H1 (cell line): ENCODE measurements at regions not wholly inside any gene's neighbourhood (a gene's known extent, or its start where the extent isn't known, plus 50 kb on each side); places are given as distances from the start of the nearest gene placed in this dataset.

Experiments
- CTCF ChIA-PET: fragments of 300-600 bp; sonication (Branson Sonifier 250); formaldehyde crosslinking; loops from one replicate; lab custom pipeline; 2021; ENCODE audit not compliant: partially characterized antibody; lab: Charles Lee
- POLR2A ChIA-PET: fragments of 300-600 bp; sonication (Branson Sonifier 250); formaldehyde crosslinking; loops from one replicate; lab custom pipeline; 2021; ENCODE audit warnings: inconsistent platforms; ENCODE audit not compliant: partially characterized antibody; lab: Charles Lee
- DNase-seq, 2 experiments: peaks; one replicate each; pipeline versions ENCODE4 v3.0.0 to v3.0.0-alpha.2; 2010 to 2022; ENCODE audit warnings: low spot score in 2 of 2, low read depth in 1 of 2, mixed read lengths in 1 of 2
- FAIRE-seq: peaks from 2 replicates; lab custom pipeline; 2011; peaks lifted over from hg19 to GRCh38; lab: Jason Lieb, UNC
- H2AFZ ChIP-seq: 2 replicates; pipeline ENCODE4 v1.8.1; 2012; ENCODE audit warnings: low read length, inconsistent platforms
- H2AK5ac ChIP-seq: 2 replicates; pipeline ENCODE4 v1.6.1; 2013; ENCODE audit warnings: low read depth, low read length
- H2BK120ac ChIP-seq: replicated peaks from 2 replicates; pipeline ENCODE3; 2013; ENCODE audit warnings: low read depth, low read length, inconsistent platforms
- H2BK12ac ChIP-seq: 2 replicates; pipeline ENCODE4 v1.6.1; 2013; ENCODE audit warnings: low read depth, low read length
- H2BK15ac ChIP-seq: 2 replicates; pipeline ENCODE4 v1.6.1; 2013; ENCODE audit warnings: low read length
- H2BK20ac ChIP-seq: 2 replicates; pipeline ENCODE4 v1.6.1; 2013; ENCODE audit warnings: low read length
- H2BK5ac ChIP-seq: 2 replicates; pipeline ENCODE4 v1.6.1; 2013; ENCODE audit warnings: low read depth, low read length
- H3K14ac ChIP-seq: 2 replicates; pipeline ENCODE4 v1.6.1; 2013; ENCODE audit warnings: inconsistent platforms; ENCODE audit not compliant: insufficient read length
- H3K18ac ChIP-seq: 2 replicates; pipeline ENCODE4 v1.6.1; 2013; ENCODE audit warnings: low read length; ENCODE audit errors: extremely low read depth
- H3K23ac ChIP-seq: 2 replicates; pipeline ENCODE4 v1.6.1; 2013; ENCODE audit warnings: inconsistent platforms; ENCODE audit not compliant: insufficient read length
- H3K23me2 ChIP-seq: 2 replicates; pipeline ENCODE4 v1.6.1; 2013; ENCODE audit warnings: low read depth, low read length
- H3K27ac ChIP-seq: 2 replicates; pipeline ENCODE4 v1.6.1; 2011; ENCODE audit warnings: low read depth, low read length, inconsistent platforms
- H3K27me3 ChIP-seq, 4 experiments: replicated peaks in 1 of 4; 1 replicate in 1 of 4; 2 replicates in 3 of 4; pipeline versions ENCODE4 v1.6.1 to v1.8.1; 2011 to 2013; ENCODE audit warnings: low read length in 3 of 4, mild to moderate bottlenecking in 3 of 4, inconsistent platforms in 2 of 4, mixed read lengths in 2 of 4, moderate library complexity in 1 of 4; ENCODE audit not compliant: control insufficient read depth in 3 of 4, insufficient read depth in 3 of 4; ENCODE audit errors: extremely low read depth in 1 of 4
- H3K36me3 ChIP-seq, 4 experiments: 2 replicates each; pipeline versions ENCODE4 v1.6.1 to v1.8.1; 2011 to 2013; ENCODE audit warnings: mild to moderate bottlenecking in 4 of 4, low read length in 3 of 4, moderate library complexity in 2 of 4, control low read depth in 1 of 4, inconsistent platforms in 1 of 4; ENCODE audit not compliant: insufficient read depth in 4 of 4, control insufficient read depth in 2 of 4
- H3K4ac ChIP-seq: replicated peaks from 2 replicates; pipeline ENCODE3; 2013; ENCODE audit warnings: low read length, low read depth, mixed read lengths, inconsistent platforms; ENCODE audit not compliant: insufficient read length
- H3K4me1 ChIP-seq, 4 experiments: replicated peaks in 1 of 4; 1 replicate in 1 of 4; 2 replicates in 3 of 4; pipeline versions ENCODE4 v1.6.1 to v1.8.1; 2011 to 2013; ENCODE audit warnings: low read length in 3 of 4, inconsistent platforms in 2 of 4, mixed read lengths in 1 of 4; ENCODE audit not compliant: insufficient read depth in 4 of 4, control insufficient read depth in 3 of 4
- H3K4me2 ChIP-seq, 2 experiments: 2 replicates each; pipeline versions ENCODE4 v1.6.1 to v1.8.1; 2011 to 2013; ENCODE audit warnings: low read depth in 2 of 2, low read length in 2 of 2, control low read depth in 1 of 2, inconsistent platforms in 1 of 2, mild to moderate bottlenecking in 1 of 2; ENCODE audit not compliant: insufficient read depth in 1 of 2
- H3K4me3 ChIP-seq, 4 experiments: fragments of 200-600, 300-600 bp in 1 of 4; sonication (generic), shearing (Covaris generic), sonication (Bioruptor Twin) in 1 of 4; 2 replicates each; pipeline versions ENCODE4 v1.5.1 to v1.8.1; 2011 to 2016; ENCODE audit warnings: low read length in 4 of 4, low read depth in 3 of 4, control low read depth in 2 of 4, inconsistent platforms in 2 of 4, mild to moderate bottlenecking in 2 of 4, mixed read lengths in 1 of 4, moderate library complexity in 1 of 4; ENCODE audit not compliant: insufficient read depth in 2 of 4; ENCODE audit errors: extremely low read depth in 1 of 4
- H3K56ac ChIP-seq: replicated peaks from 2 replicates; pipeline ENCODE3; 2013; ENCODE audit warnings: low read depth, mild to moderate bottlenecking, mixed read lengths, low read length, inconsistent platforms; ENCODE audit not compliant: insufficient read length
- H3K79me1 ChIP-seq: 2 replicates; pipeline ENCODE4 v1.6.1; 2013; ENCODE audit warnings: low read depth, low read length, control low read depth
- H3K79me2 ChIP-seq, 2 experiments: 2 replicates each; pipeline versions ENCODE4 v1.6.1 to v1.8.1; 2012 to 2013; ENCODE audit warnings: low read length in 2 of 2, mild to moderate bottlenecking in 2 of 2, inconsistent platforms in 1 of 2; ENCODE audit not compliant: insufficient read depth in 2 of 2, control insufficient read depth in 1 of 2
- H3K9ac ChIP-seq, 4 experiments: replicated peaks in 1 of 4; 1 replicate in 1 of 4; 2 replicates in 3 of 4; pipeline versions ENCODE4 v1.6.1 to v1.8.1; 2011 to 2013; ENCODE audit warnings: low read depth in 3 of 4, low read length in 3 of 4, control low read depth in 2 of 4, mild to moderate bottlenecking in 2 of 4, moderate library complexity in 2 of 4, inconsistent platforms in 1 of 4; ENCODE audit errors: extremely low read depth in 1 of 4
- H3K9me3 ChIP-seq, 2 experiments: 2 replicates each; pipeline versions ENCODE4 v1.6.1 to v1.8.1; 2012 to 2013; ENCODE audit warnings: mild to moderate bottlenecking in 2 of 2, moderate library complexity in 2 of 2, control low read depth in 1 of 2, inconsistent platforms in 1 of 2, low read depth in 1 of 2, low read length in 1 of 2, mixed read lengths in 1 of 2; ENCODE audit not compliant: insufficient read depth in 2 of 2
- H4K20me1 ChIP-seq, 2 experiments: replicated peaks in 1 of 2; 2 replicates each; pipeline versions ENCODE3 to v1.8.1; 2011 to 2013; ENCODE audit warnings: inconsistent platforms in 2 of 2, low read length in 2 of 2, mild to moderate bottlenecking in 1 of 2; ENCODE audit not compliant: insufficient read depth in 2 of 2, control insufficient read depth in 1 of 2
- H4K5ac ChIP-seq: 2 replicates; pipeline ENCODE4 v1.6.1; 2013; ENCODE audit warnings: low read length, low read depth, mixed read lengths, inconsistent platforms; ENCODE audit not compliant: insufficient read length
- H4K8ac ChIP-seq: 2 replicates; pipeline ENCODE4 v1.8.0; 2013; ENCODE audit warnings: mild to moderate bottlenecking, moderate library complexity, low read length, inconsistent platforms; ENCODE audit not compliant: insufficient read depth; ENCODE audit errors: extremely low read depth
- H4K91ac ChIP-seq: replicated peaks from 2 replicates; pipeline ENCODE3; 2013; ENCODE audit warnings: low read length, mixed read lengths, inconsistent platforms; ENCODE audit not compliant: insufficient read length
- ATF2 ChIP-seq: IDR thresholded peaks from 2 replicates; pipeline ENCODE4 v1.6.1; 2012; ENCODE audit warnings: low read length, inconsistent platforms
- CHD2 ChIP-seq: IDR thresholded peaks from 2 replicates; pipeline ENCODE4 v1.6.1; 2012; ENCODE audit warnings: low read length, improper control_type of control experiment
- HDAC2 ChIP-seq, 2 experiments: fragments of 300-600 bp in 1 of 2; sonication (generic) in 1 of 2; IDR thresholded peaks; 2 replicates each; pipeline ENCODE4 v1.6.1; 2011 to 2012; ENCODE audit warnings: low read depth in 2 of 2, low read length in 2 of 2, mild to moderate bottlenecking in 2 of 2, moderate library complexity in 2 of 2, borderline replicate concordance in 1 of 2, inconsistent platforms in 1 of 2
- NRF1 ChIP-seq: IDR thresholded peaks from 2 replicates; pipeline ENCODE4 v1.6.1; 2011; ENCODE audit warnings: mild to moderate bottlenecking, low read depth, low read length, improper control_type of control experiment
- PHF8 ChIP-seq: fragments of 200-600 bp; sonication (generic); conservative IDR thresholded peaks from 2 replicates; pipeline ENCODE4 v1.7.1; 2012; ENCODE audit warnings: low read depth, mild to moderate bottlenecking, inconsistent platforms, low read length, moderate library complexity
- TEAD4 ChIP-seq: IDR thresholded peaks from 2 replicates; pipeline ENCODE4 v1.6.1; 2012; ENCODE audit warnings: low read depth, low read length, inconsistent platforms, mixed read lengths
- WGBS, 2 experiments: shearing (Covaris generic) in 1 of 2; methylation state at CpG; one replicate each; pipeline versions ENCODE4 v1.1.6 to v1.1.7; 2013 to 2015; ENCODE audit warnings: low lambda C conversion rate in 2 of 2, mixed read lengths in 2 of 2, inconsistent platforms in 1 of 2, low coverage in 1 of 2, missing lambda C conversion rate in 1 of 2; ENCODE audit not compliant: insufficient replicate concordance in 2 of 2, insufficient coverage in 1 of 2, insufficient read length in 1 of 2; ENCODE audit errors: extremely low coverage in 1 of 2, missing lambda C conversion rate in 1 of 2; 5-methylcytosine and 5-hydroxymethylcytosine counted together

GRCh38 chr15:92326236-92326635 is 67.4 kb upstream of the ST8SIA2 start:
- FAIRE-seq: no peak
- Histone ChIP-seq H3K23me2 (no peaks in the 10 kb centered on the region), H3K4ac (no peak overlapping the region), H4K8ac (no peak overlapping the region; the same call in 1 of the 2 replicates), H3K23ac (no peak overlapping the region), H3K56ac (no peak overlapping the region), H4K5ac (no peak overlapping the region), H2BK15ac (no peak overlapping the region), H3K9me3 (no peaks in the 10 kb centered on the region), H2BK20ac (no peak overlapping the region), H3K27ac (no peak overlapping the region), H2AK5ac (no peak overlapping the region), H3K4me1 (0 out of 7 replicates have a peak, but pooled peaks cover 0 to 3% (median 0%) of the 10 kb centered on the region in 4 experiments), H2BK5ac (no peak overlapping the region), H4K91ac (no peak overlapping the region), H3K18ac (no peak overlapping the region), H2BK120ac (no peak overlapping the region), H3K9ac (no peak overlapping the region), H3K14ac (no peak overlapping the region), H3K27me3 (no peaks in the 10 kb centered on the region; a peak in 1 of 7 replicates), H2AFZ (no peak overlapping the region), H4K20me1 (no peaks in the 10 kb centered on the region), H3K4me3 (no peak overlapping the region), H3K79me2 (no peaks in the 10 kb centered on the region), H2BK12ac (no peak overlapping the region), H3K36me3 (no peaks in the 10 kb centered on the region), H3K79me1 (no peaks in the 10 kb centered on the region), H3K4me2 (no peak overlapping the region)
- ChIA-PET CTCF (interaction anchor here (1.0 to 3.6 kb wide), 5 partner anchors 9 to 388 kb away, joined by 3 to 15 read pairs (median 4); no protein-coding TSS in a partner anchor), POLR2A (interaction anchor here (1.4 kb wide), 1 partner anchor 10 kb away, joined by 5 read pairs; no protein-coding TSS in a partner anchor)
- WGBS, 2 experiments: 89% methylated on average over 6 of the region's 6 CpGs; no CpG with 5 or more reads in 1 of the 2 experiments
- TF ChIP-seq HDAC2 (IDR thresholded peaks at IDR 0.05; ENCODE audit: borderline replicate concordance in 1 of 2, low read depth in 2 of 2, low read length in 2 of 2) (no peak), TEAD4 (no peak), CHD2 (no peak), PHF8 (no peak), ATF2 (no peak), NRF1 (no peak)
- no peak for DNase-seq
